Panc1 (cell line): ENCODE measurements at regions not wholly inside any gene's neighbourhood (a gene's known extent, or its start where the extent isn't known, plus 50 kb on each side); places are given as distances from the start of the nearest gene placed in this dataset.

ENCODE experiments used
- POLR2AphosphoS5 ChIP-seq: IDR thresholded peaks from 2 replicates; pipeline ENCODE4 v1.6.1; 2012; ENCODE audit warnings: mild to moderate bottlenecking, low read depth, low read length, moderate library complexity
- TF ChIP-seq, protein P1 (sequence below): fragments of 450-650 bp; IDR thresholded peaks from 2 replicates; pipeline ENCODE4 v1.5.1; 2017; ENCODE audit warnings: mild to moderate bottlenecking
- TF ChIP-seq, protein P2 (sequence below), 2 experiments: IDR thresholded peaks; 2 replicates each; pipeline ENCODE4 v1.6.1; 2011 to 2012; ENCODE audit warnings: low read depth in 2 of 2, control low read depth in 1 of 2, low read length in 1 of 2, mild to moderate bottlenecking in 1 of 2, moderate library complexity in 1 of 2; ENCODE audit not compliant: insufficient read depth in 1 of 2

DNA sequence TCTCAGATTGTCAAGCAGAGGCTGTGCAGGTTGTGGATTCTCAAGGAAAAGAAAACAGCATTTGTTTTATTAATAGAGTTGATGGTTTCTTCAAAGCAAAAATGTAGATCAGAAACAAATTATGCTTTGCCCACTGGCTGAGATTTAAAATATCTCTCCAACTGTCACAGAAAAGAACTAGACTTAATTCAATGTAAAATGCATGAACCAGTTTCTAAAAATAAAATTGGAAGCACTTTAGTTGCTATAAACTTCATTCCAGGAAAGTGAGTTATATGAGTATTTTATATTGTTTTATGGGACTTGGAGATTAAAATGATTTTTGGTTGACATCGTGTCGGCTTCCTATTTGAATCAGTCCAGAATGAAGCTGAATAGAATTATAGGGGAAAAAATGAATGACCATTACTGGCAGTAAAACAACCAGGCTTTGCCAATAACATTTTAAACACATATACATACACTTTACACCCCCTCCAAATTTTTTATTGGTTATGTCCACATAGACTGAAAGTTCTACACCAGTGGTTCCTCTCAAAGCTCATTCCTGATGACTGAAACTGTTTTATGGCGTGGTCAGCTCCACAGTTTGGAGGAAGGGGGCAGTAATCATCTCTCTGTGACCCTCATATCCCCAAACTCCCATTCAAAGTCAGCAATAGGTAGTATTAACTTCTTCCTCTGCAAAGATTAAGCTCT, 55.5 kb upstream of the DAAM1 start:
- TF ChIP-seq, protein P1, sequence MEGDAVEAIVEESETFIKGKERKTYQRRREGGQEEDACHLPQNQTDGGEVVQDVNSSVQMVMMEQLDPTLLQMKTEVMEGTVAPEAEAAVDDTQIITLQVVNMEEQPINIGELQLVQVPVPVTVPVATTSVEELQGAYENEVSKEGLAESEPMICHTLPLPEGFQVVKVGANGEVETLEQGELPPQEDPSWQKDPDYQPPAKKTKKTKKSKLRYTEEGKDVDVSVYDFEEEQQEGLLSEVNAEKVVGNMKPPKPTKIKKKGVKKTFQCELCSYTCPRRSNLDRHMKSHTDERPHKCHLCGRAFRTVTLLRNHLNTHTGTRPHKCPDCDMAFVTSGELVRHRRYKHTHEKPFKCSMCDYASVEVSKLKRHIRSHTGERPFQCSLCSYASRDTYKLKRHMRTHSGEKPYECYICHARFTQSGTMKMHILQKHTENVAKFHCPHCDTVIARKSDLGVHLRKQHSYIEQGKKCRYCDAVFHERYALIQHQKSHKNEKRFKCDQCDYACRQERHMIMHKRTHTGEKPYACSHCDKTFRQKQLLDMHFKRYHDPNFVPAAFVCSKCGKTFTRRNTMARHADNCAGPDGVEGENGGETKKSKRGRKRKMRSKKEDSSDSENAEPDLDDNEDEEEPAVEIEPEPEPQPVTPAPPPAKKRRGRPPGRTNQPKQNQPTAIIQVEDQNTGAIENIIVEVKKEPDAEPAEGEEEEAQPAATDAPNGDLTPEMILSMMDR: peak; percentile 5; the same call in 1 of the 2 replicates
- TF ChIP-seq POLR2AphosphoS5: no peak
- TF ChIP-seq, protein P2, sequence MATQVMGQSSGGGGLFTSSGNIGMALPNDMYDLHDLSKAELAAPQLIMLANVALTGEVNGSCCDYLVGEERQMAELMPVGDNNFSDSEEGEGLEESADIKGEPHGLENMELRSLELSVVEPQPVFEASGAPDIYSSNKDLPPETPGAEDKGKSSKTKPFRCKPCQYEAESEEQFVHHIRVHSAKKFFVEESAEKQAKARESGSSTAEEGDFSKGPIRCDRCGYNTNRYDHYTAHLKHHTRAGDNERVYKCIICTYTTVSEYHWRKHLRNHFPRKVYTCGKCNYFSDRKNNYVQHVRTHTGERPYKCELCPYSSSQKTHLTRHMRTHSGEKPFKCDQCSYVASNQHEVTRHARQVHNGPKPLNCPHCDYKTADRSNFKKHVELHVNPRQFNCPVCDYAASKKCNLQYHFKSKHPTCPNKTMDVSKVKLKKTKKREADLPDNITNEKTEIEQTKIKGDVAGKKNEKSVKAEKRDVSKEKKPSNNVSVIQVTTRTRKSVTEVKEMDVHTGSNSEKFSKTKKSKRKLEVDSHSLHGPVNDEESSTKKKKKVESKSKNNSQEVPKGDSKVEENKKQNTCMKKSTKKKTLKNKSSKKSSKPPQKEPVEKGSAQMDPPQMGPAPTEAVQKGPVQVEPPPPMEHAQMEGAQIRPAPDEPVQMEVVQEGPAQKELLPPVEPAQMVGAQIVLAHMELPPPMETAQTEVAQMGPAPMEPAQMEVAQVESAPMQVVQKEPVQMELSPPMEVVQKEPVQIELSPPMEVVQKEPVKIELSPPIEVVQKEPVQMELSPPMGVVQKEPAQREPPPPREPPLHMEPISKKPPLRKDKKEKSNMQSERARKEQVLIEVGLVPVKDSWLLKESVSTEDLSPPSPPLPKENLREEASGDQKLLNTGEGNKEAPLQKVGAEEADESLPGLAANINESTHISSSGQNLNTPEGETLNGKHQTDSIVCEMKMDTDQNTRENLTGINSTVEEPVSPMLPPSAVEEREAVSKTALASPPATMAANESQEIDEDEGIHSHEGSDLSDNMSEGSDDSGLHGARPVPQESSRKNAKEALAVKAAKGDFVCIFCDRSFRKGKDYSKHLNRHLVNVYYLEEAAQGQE (IDR thresholded peaks at IDR 0.05; ENCODE audit: insufficient read depth in 1 of 2, low read depth in 2 of 2, low read length in 1 of 2): no peak
